ENCODE measurements at regions not wholly inside any gene's neighbourhood (a gene's known extent, or its start where the extent isn't known, plus 50 kb on each side); places are given as distances from the start of the nearest gene placed in this dataset.

DNA sequence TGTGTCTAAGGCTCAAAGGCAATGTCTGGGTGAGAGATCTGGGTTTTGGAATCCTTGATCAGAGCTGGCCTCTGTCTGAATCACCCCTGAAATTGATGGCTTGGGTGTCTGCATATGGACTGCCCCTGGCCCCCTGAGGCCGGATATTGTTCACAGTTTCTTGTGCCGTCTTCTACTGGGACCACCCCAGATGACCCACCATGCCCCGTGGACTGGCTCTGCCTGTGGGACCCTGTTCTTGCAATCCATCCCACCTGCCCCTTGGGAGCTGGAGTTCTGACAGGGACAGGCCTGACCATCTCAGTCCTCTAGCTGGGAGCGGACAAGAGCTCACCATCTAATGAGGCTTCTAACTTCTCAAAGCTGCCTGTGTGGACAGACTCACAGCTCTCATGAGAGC is 119.9 kb downstream of the FAM43A start:
- DNase-seq: no peak

DNA sequence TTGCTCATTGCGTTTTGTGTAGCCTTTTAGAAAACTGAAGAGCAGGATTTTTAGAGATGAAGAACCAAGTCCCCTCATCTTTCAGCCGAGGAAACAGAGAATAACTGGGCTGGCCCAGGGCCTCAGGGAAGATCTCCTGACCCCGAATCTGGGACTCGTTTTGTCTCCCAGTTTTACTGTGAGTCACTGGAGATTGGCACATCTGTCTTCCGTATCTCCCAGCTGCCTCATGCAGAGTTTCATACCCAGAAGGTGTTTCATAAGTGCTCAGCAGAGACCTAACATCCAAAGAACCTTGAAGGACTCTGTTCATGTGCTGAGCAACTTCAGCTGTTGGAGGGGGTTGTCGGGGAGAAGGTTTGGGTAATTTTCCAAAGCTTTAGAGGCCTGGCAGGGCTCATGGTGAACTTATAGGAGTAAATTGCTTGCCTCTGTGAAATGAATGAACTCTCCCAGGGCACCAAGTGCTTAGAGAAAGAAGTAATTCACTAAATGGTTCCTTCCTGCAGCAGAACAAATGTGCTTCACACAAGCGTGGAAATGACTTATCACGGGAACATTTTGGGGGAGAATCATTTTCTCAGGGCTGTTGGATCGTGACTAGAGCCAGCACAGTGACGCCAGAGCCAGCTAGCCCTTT is 121.4 kb downstream of the FAM43A start:
- no peak for DNase-seq

DNA sequence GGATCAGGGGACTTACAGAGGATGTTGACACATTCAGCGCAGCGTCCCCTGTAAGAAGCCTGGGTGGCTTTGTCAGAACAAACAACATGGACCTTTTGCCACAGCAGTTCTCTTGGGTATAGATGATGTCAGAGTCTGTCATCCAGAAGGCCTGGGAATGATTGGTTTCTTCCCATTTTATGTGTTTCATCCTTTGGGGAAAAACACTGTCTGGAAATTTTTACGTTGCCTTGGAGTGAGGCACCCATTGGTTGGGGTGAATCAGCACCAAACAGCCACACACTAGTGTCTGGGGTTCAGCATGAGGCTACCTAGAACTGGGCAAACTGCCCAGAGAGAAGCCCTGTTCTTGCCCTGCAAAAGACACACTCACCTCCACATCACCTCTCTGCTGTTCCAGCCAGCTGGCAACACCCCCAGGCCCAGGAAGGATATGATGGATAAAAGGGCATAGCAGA is 123.0 kb downstream of the FAM43A start:
- no peak for DNase-seq

DNA sequence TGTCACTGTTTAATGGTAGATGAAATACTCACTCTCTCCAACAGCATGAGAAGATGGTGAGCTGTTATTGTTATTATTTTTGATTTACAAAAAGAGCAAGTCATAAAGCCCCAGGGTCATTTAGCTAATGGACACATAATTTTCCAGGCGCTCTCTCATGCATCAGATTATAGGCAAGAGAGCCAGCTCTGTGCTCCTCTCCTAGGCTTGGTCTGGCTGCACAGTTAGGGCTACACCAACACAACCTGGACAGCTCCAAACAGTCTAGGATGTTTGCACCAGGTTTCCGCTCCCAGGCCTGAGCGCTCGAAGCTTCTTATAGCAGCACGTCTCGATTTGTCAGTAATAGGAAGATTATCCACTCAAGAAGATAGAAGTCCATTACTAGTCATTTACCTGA is 123.7 kb downstream of the FAM43A start:
- DNase-seq: no peak

DNA sequence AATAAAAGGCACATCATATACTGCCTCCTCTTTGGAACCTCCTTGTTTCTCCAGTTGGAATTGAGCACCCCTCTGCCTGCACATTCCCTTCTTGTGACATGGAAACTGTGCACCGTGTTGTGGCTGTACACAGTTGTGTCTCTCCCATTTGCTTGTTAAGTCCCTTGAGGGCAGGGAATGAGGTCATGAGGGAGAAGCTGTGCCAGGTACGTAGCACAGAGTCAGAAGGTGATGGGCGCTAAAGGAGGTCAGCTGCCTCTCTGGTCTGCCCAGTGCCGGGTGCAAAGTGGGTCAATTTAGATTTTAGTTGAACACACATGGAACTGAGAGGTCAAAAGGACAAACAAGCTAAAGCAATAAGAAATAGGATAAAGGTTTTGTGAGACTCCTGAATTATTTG is 124.4 kb downstream of the FAM43A start:
- no peak for DNase-seq

DNA sequence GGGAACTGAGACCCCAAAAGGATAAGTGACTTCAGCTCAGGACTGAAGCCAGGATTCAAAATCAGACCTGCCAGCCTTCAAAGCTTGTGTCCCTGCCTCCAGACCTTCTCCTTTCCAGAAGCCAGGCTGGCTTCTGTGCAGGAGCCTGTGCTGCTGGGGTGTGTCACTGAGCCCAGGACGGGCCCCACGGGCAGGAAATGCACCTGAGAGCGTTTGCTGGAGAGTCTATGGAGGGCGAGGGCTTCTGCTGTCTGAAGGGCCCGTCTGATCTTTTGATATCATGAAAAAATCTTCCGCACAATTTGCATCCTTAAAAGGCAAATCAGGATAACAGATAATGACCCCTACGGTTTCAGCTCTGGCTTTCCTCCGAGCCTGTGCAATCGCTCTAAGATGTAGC is 125.4 kb downstream of the FAM43A start:
- DNase-seq: no peak

DNA sequence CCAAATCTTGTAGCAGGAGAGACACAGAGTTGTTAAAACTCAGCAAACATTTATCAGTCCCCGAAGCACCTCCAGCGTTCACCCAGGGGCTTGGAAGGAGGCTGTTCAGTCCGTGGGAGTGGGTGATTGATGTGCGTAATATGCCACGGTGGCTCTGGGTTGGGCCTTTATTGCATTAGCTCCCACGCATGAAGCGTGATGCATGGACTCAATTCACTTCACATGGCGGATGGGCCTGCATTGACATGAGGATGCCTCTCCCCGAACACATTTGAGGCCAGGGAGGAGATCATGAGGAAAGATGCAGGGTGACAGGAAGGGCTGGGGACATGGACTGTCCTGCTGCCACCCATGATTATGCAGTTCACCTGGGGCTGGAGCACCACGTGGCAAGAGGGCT is 126.5 kb downstream of the FAM43A start:
- no peak for DNase-seq

DNA sequence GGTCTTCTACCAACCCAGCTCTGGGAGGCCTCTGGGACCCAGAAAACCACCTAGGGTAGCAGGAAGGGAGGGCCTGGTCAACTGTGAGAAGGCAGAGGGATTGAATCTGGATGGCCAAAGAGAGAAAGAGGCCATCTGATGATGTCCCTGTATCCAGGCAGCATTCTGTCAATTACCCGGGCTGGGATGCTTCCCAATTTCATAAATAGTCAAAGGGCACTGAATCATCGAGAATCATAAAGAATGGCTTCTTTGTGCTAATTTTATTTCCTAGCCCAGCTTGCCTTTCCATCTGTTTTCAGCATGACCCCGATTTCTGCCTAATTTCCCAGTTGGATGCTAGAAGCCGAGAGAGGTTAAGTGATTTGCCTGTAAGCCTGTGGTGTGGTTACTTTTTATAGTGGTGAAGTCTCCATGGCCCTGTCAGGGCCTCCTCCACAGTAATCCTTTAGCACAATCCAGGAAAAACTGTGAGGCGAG is 129.2 kb downstream of the FAM43A start:
- no peak for DNase-seq

DNA sequence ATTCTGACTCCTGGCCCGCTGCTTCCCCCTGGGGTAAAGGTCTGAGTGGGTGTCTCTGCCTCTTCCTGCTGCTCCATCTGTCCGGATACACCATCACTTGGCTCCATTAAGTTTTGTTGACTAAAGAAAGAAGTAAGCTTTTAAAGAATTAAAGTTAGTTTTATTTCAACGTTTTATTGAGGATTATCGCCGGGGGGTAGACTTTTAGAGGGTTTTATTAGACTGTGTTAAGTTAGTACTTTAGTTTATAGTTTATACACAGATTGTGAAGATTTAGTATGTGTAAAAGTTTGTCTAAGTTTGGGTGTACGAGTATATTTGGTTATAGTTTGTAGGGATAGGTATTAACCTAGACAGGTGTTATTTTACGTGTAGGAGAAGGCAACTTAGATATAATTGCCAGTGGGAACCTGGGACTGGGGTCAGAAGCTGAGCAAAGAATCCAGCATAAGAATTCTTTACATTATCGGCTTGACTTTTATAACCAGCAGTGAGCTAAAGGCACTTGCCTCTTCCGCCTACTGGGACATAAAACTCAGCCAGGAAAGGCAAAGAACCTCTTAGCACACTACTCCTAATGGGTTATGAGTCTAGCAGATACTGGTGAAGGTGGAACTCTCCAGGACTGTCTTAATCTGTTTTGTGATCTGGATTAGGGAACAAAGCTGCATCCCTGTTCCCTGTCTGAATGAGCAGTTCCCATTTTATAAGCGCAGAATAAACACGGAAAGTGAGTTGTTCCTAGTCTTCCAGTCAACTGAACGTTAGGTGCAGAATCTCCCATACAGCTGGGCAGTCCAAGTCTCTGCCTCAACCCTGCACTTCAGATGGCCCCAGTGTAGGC is 131.3 kb downstream of the FAM43A start:
- DNase-seq: no peak

DNA sequence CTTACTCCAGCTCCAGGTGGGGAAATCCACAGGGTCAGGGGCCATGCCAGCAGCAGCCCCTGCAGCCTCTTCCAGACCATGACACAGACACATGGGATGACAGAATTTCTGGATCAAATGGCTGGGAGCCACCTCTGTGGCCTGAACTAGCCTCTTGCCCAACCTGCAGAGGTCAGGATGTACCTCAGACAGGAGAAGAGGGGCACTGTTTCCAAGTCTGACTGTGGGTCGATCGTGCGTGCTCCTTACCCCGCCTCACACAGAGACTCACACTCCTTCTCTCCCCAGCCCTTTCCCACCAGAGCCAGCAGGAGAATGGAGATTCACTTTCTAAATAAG is 131.9 kb downstream of the FAM43A start:
- no peak for DNase-seq

DNA sequence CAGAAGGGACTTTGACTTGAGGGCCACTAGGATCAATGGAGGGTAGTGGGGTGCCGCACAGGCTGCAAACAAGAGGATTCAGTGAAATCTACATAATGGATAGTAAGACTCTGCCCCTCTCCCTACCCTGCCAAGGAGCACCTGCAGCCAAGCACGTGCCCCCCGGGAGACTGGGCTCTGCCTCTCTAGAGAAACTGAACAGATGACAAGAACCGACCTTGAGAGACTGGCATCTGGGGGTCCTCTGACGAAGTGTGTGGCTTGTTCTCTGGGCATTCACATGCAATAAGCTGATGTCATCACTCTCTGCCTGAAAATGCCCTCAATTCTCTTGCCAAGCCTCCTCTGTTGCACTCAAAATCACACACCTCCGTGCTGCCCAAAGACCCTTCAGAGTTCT is 132.3 kb downstream of the FAM43A start:
- DNase-seq: no peak

DNA sequence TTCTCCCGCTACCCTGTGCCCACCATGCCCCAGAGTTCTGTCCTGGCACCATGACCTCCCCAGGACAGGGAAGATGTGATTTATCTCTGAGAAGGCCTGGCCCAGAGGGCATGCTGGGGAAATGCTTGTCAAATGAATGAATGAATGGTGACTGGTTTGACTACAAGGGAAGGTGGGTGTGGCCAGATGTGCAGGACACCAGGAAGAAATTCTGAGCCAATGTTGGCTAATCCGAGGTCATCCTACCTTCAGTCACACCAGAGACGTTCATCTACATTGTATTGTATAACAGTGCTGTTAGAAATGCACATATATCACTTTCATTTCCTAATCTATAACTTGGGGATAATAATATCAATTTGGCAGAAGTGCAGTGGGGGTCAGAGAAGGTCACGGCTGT is 138.4 kb downstream of the FAM43A start:
- DNase-seq: no peak

DNA sequence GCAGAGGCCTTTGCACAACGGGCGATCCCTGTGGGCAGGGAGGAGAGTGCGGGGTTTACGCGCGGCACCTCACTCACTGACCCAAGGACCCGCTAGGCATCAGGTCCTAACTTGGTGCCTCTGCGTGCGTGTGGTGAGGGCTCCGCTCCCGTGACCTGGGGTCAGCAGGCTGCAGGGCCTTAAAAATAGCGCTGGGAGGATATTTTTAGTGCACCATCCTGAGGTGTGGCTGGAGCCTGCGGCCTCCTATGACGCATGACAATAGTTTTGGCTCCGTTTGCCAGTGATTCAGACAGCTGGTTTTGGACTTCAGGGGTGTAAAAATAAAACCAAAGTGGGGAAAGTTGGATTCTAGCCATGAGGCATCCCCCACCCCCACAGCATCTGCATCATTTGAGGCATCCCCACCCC is 139.0 kb downstream of the FAM43A start:
- DNase-seq: no peak

DNA sequence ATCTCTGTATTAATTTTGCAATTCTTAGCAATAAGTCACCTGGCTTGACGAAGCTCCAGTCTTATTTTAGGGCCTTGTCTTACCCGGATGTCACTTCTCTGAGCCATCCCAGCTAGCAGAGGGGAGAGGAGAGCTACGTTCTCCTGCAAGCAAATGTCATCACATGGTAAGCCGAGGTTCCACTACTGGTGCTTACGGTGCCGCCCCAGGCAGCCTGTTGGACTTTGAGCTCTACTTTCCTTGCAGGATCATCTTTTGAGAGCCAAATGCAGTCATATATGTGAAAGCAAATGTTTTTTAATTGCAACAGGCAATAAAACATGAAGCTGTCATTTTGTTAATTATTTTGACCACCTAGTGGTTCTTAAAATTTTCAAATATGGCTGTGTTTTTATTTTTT is 140.9 kb downstream of the FAM43A start:
- no peak for DNase-seq

DNA sequence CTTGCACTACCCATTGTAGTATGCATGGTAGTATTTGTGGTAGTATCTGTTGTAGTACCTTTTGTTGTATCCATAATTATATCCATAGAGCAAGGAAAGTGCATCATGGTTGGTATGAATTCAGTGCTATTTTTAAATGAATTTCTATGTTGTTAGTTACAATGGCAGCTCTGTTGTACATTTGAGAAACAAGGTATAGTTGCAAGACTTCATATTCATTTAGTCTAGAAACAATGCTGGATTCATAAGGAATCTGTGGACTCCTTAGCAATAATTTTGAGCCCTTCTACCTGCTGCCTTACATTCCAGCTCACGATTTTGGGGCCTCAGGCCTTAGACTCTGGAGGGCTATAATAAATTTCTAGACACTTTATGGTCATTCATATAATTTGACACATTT is 141.8 kb downstream of the FAM43A start:
- no peak for DNase-seq

DNA sequence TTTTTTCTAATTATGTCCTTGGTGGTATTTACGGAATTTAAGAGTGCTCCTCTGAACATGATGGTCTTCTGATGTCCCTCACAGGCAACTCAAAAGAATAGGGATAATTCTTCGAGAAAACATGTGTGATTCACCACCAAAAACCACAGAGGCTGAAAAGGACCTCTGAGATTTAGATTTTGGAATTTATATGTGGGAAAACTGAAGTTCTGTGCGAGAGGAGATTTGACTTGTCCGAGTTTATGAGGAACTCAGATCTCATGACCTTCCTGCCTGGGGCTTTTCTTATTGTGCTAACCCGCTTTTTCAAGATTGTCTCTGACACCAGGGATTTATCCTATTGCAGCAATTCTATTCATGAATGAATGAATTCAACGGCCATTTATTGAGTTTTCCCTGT is 142.4 kb downstream of the FAM43A start:
- DNase-seq: no peak

DNA sequence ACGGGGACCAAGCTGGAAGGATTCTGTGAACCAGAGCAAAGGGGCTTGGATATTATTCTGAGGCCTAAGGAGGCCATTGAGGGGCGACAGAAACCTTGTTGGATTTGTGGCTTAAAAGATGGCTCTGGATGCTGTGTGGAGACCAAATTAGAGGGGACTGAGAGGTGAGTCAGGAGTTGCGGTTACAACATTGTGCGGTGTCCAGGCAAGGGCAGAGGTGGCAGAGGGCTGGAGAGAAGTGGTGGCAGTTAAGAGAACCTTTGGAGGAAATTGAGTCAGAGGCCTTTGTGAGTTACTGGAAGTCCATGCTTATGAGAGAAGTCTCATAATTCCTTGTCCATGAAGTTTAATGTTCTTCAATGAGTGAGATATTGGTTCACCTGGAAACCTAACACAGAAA is 143.2 kb downstream of the FAM43A start:
- no peak for DNase-seq

DNA sequence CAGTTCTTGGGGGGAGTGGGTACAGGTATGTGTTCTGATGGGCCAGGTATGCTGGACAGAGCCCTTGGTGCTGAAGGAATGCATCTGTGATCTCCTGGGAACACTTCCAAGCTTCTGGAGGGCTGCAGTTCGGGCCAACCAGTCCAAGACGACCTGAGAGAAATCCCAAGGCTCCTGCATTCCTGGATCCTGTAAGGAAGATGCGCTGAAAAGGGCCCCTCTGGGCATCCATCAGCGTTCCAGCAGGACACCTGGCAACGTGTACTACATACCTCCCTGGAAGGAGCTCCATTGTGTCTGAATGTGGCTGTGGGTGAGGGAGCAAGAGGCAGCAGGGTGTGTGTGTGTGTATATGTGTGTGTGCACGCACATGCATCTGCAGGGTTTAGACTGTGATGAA is 144.7 kb downstream of the FAM43A start:
- DNase-seq: no peak

DNA sequence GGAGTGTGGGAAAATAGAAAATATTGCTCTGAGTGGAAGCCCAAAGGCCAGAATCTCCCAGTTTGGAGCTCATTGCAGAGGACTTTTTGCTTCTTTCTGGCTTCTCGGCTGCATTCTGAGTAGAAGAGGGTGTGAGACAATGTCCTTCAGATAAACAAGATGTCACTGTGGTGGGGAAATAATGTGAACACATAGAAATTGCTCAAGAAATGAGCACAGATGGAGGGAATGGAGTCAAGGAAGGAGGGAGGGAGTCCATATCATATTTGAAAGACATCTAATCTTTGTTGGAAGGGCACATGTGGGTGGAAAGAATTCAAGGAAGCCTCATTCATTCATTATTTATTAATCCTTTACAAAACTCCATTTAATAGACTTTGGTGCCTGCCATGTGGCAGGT is 145.3 kb downstream of the FAM43A start:
- DNase-seq: no peak

DNA sequence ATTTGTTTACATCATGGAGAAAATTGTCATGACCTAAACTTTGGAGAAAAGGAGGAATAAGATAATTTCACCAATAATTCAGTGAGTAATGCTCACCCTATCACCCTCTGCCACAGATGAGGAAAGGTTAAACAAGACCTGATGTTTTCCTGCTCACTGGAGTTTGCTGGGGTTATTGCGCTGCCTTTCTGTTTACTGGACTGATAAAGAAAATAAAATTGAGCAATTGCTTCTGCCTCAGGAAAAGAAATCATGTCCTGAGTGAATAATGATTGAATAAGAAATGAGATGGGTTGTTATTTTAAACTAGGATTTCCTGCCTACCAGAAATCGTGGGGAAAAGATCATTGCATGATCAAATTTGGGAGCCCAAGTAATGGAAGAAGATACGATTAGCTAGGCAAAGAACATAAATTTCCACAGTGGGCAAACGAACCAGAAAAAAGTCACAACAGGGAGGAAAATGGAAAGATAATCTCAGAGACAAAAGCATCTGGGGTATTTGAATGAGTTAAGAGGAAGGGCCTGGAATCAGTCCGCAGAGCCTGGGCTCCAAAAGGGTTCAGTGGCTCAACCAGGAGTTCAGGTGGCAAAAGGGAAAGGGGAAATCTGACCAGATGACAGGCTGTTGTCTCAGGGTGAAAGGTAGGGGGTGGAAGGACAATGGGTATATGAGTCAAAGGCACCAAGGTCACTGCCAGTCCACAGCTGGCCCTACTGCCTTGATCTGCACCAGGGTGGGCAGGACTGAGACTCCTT is 146.8 kb downstream of the FAM43A start:
- DNase-seq: no peak

DNA sequence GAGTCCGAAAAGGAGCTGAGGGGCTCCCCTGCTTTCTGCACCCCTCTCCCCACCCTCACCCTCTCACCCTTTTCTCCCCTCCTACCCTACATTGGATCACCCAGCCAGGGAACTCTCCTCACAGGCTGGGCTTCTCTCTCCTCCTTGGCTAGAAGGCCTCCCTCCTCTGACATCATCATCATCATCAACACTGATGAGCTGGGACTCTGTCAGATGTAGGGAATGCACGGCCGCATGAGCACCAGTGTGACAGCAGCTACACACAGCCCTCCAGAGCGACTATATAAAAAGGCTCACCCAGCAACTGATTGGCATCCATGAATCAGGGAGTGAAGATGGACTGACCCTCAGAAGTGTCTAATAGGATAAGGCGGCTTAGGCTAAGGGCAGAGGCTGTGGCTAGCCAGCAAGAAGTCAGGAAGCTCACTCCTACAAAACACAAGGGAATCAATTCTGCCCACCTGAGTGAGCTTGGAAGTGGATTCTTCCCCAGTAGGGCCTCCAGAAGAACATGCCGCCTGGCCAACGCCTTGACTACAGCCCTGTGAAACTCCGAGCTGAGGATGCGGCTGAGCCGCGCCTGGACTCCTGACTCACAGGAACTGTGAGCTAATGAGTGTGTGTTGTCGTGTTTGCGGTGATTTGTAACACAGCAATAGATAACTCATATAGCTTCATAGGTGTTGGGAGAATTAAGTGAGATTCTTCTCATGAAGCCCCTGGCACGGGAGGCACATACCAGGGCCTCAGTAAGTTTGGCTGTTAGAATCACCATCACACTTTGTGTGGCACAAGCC is 147.6 kb downstream of the FAM43A start:
- DNase-seq: no peak

DNA sequence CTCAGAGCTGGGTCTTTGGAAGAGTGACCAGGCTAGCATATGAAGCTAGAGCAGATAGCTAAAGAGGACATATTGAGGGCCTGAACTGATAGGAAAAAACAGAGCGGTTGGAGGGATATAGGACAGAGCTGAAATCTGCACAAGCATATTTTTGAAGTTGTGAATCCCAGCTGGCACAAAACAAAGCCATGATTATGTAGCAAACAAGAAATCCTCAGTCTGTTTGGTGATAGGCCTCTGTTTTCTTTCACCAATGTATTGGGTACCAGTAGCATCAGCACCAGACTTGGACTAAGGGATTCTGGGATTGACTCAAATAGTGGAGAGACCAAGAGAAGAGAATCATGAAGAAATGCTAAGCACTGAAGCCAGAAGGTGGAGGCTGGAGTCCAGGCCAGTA is 151.0 kb downstream of the FAM43A start:
- DNase-seq: no peak

All from activated gamma-delta T cell (primary cell).